Keratinocyte (primary cell): ENCODE measurements at regions not wholly inside any gene's neighbourhood (a gene's known extent, or its start where the extent isn't known, plus 50 kb on each side); places are given as distances from the start of the nearest gene placed in this dataset.

ENCODE experiments used
- DNase-seq: peaks from one replicate; pipeline ENCODE4 v3.0.0-alpha.2; 2011; ENCODE audit warnings: low read depth, missing footprints, low spot score
- FAIRE-seq: peaks from 2 replicates; lab custom pipeline; 2011; peaks lifted over from hg19 to GRCh38; lab: Jason Lieb, UNC
- H2AFZ ChIP-seq: 2 replicates; pipeline ENCODE4 v1.6.0; 2012; ENCODE audit warnings: low read length, control low read depth, inconsistent platforms; ENCODE audit not compliant: control insufficient read depth
- H3K27ac ChIP-seq: 2 replicates; pipeline ENCODE4 v1.5.1; 2011; ENCODE audit warnings: low read length; ENCODE audit not compliant: control insufficient read depth, insufficient read depth
- H3K27me3 ChIP-seq: 3 replicates; pipeline ENCODE4 v1.6.0; 2011; ENCODE audit warnings: low read length; ENCODE audit not compliant: control insufficient read depth, insufficient read depth; ENCODE audit errors: extremely low read depth
- H3K36me3 ChIP-seq, 2 experiments: 2 replicates in 1 of 2; 3 replicates in 1 of 2; pipeline ENCODE4 v1.5.1; 2011; ENCODE audit warnings: low read length in 2 of 2, mild to moderate bottlenecking in 1 of 2; ENCODE audit not compliant: control insufficient read depth in 2 of 2, insufficient read depth in 2 of 2; ENCODE audit errors: extremely low read depth in 1 of 2
- H3K4me1 ChIP-seq: 3 replicates; pipeline ENCODE4 v1.5.1; 2011; ENCODE audit warnings: low read length; ENCODE audit not compliant: control insufficient read depth, insufficient read depth; ENCODE audit errors: extremely low read depth
- H3K4me2 ChIP-seq: 3 replicates; pipeline ENCODE4 v1.6.0; 2011; ENCODE audit warnings: low read depth, low read length; ENCODE audit not compliant: control insufficient read depth, insufficient read depth; ENCODE audit errors: extremely low read depth
- H3K4me3 ChIP-seq, 3 experiments: fragments of 200-600 bp in 1 of 3; sonication (generic) in 1 of 3; 2 replicates in 2 of 3; 3 replicates in 1 of 3; pipeline ENCODE4 v1.5.1; 2011 to 2016; ENCODE audit warnings: low read length in 3 of 3, mild to moderate bottlenecking in 3 of 3, control low read depth in 2 of 3, inconsistent platforms in 1 of 3, low read depth in 1 of 3, mixed read lengths in 1 of 3, mixed run types in 1 of 3, moderate library complexity in 1 of 3; ENCODE audit not compliant: control insufficient read depth in 2 of 3, insufficient read depth in 2 of 3; ENCODE audit errors: extremely low read depth in 1 of 3
- H3K79me2 ChIP-seq: 2 replicates; pipeline ENCODE4 v1.6.0; 2012; ENCODE audit warnings: low read length; ENCODE audit not compliant: control insufficient read depth, insufficient read depth
- H3K9ac ChIP-seq: 3 replicates; pipeline ENCODE4 v1.6.0; 2011; ENCODE audit warnings: low read length; ENCODE audit not compliant: control insufficient read depth, insufficient read depth; ENCODE audit errors: extremely low read depth
- H3K9me1 ChIP-seq: 3 replicates; pipeline ENCODE4 v1.6.0; 2011; ENCODE audit warnings: low read length; ENCODE audit not compliant: control insufficient read depth, insufficient read depth; ENCODE audit errors: extremely low read depth
- H3K9me3 ChIP-seq: 2 replicates; pipeline ENCODE4 v1.5.1; 2012; ENCODE audit warnings: low read depth, low read length; ENCODE audit not compliant: control insufficient read depth
- H4K20me1 ChIP-seq: 3 replicates; pipeline ENCODE4 v1.6.0; 2011; ENCODE audit warnings: low read length; ENCODE audit not compliant: control insufficient read depth, insufficient read depth; ENCODE audit errors: extremely low read depth
- CTCF ChIP-seq, 3 experiments: IDR thresholded peaks in 1 of 3; conservative IDR thresholded peaks in 1 of 3; optimal IDR thresholded peaks in 1 of 3; 2 replicates in 2 of 3; 3 replicates in 1 of 3; pipeline versions ENCODE3 to v1.5.1; 2011; ENCODE audit warnings: low read length in 3 of 3, mild to moderate bottlenecking in 3 of 3, moderate library complexity in 2 of 3, control low read depth in 1 of 3, inconsistent platforms in 1 of 3; ENCODE audit not compliant: insufficient read depth in 2 of 3; ENCODE audit errors: extremely low read depth in 1 of 3
- EZH2 ChIP-seq: IDR thresholded peaks from one replicate; pipeline ENCODE4 v1.6.1; 2012; ENCODE audit warnings: inconsistent platforms, mild to moderate bottlenecking, low read length, moderate library complexity
- dilution Hi-C: fragments of 300-500 bp; cut with MboI; formaldehyde crosslinking; loops from one replicate; pipeline ENCODE4 v1.7.0; 2020; ENCODE audit warnings: low sequenced_read_pairs; ENCODE audit not compliant: extremely low pct_ligation_motif_present

DNA sequence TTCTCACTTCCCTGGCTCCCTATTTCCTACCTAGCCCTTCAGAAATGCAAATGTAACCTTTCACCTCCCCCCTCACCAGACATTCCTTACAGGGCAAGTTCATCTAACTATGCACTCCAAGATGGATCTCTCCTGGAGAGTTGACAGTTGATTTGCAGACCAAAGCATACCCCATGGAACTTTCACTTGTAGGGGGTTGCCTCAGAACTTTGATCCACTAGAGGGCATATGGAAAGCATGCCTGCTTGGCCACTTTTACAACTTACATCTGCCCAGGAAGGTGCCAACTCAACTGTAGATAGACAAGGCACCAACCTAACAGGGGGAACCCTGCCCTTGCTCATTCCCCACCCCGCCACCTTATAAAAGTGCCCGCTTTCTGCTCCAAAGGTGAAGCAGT lies 187.8 kb downstream of the NXNL2 start:
- dilution Hi-C loops = no loop called here
- no peaks in the 10 kb centered on the region for H3K9me1 ChIP-seq
- no peak overlapping the region for H2AFZ ChIP-seq
- FAIRE-seq = no peak
- TF ChIP-seq EZH2 (no peak), CTCF (optimal IDR thresholded peaks at IDR 0.05 in 1 of 3, IDR thresholded peaks at IDR 0.05 in 1 of 3, conservative IDR thresholded peaks at IDR 0.05 in 1 of 3; ENCODE audit: extremely low read depth in 1 of 3, insufficient read depth in 2 of 3, low read length in 3 of 3) (peak; percentile 34 to 65 (median 65))
- no peaks in the 10 kb centered on the region for H3K9me3 ChIP-seq
- H3K27ac ChIP-seq = no peak overlapping the region
- no peak overlapping the region for H3K4me3 ChIP-seq
- no peak for DNase-seq
- H3K9ac ChIP-seq = no peak overlapping the region
- no peaks in the 10 kb centered on the region for H3K27me3 ChIP-seq
- no peaks in the 10 kb centered on the region for H3K79me2 ChIP-seq
- no peaks in the 10 kb centered on the region for H3K36me3 ChIP-seq
- H3K4me1 ChIP-seq = no peaks in the 10 kb centered on the region
- H3K4me2 ChIP-seq = no peak overlapping the region
- no peaks in the 10 kb centered on the region for H4K20me1 ChIP-seq

- no peaks in the 10 kb centered on the region for H3K9me3 ChIP-seq
- FAIRE-seq (no peak), DNase-seq (no peak)
- H3K9me1 ChIP-seq = no peaks in the 10 kb centered on the region
- H3K9ac ChIP-seq = no peak overlapping the region
- H3K4me2 ChIP-seq = no peak overlapping the region
- dilution Hi-C loops = no loop called here
- no peak overlapping the region for H3K27ac ChIP-seq
- no peaks in the 10 kb centered on the region for H3K4me1 ChIP-seq
- H2AFZ ChIP-seq = no peak overlapping the region
- no peaks in the 10 kb centered on the region for H3K27me3 ChIP-seq
- no peaks in the 10 kb centered on the region for H3K36me3 ChIP-seq
- TF ChIP-seq CTCF (optimal IDR thresholded peaks at IDR 0.05 in 1 of 3, IDR thresholded peaks at IDR 0.05 in 1 of 3, conservative IDR thresholded peaks at IDR 0.05 in 1 of 3; ENCODE audit: extremely low read depth in 1 of 3, insufficient read depth in 2 of 3, low read length in 3 of 3) = no peak
- H3K79me2 ChIP-seq = no peaks in the 10 kb centered on the region
- H3K4me3 ChIP-seq = no peak overlapping the region
- H4K20me1 ChIP-seq = no peaks in the 10 kb centered on the region
Observed at GRCh38 chr9:88723751-88724150, 188.8 kb downstream of the NXNL2 start.
